GM21717 (cell line): ENCODE measurements at regions not wholly inside any gene's neighbourhood (a gene's known extent, or its start where the extent isn't known, plus 50 kb on each side); places are given as distances from the start of the nearest gene placed in this dataset.
"Not testable (repeated sequence)": the region's sequence is repeated elsewhere in the genome, so short reads cannot be mapped to it uniquely, and the experiment has no call there.

Experiments used
- ATAC-seq: cut with Tn5 transposase; IDR thresholded peaks from one replicate; pipeline ENCODE4 v1.9.1; 2021; ENCODE audit warnings: mild to moderate bottlenecking, moderate library complexity; ENCODE audit not compliant: unreplicated experiment

GRCh38 chr12:73185403-73185802 lies 913.2 kb downstream of the TRHDE start:
- no peak for ATAC-seq

DNA sequence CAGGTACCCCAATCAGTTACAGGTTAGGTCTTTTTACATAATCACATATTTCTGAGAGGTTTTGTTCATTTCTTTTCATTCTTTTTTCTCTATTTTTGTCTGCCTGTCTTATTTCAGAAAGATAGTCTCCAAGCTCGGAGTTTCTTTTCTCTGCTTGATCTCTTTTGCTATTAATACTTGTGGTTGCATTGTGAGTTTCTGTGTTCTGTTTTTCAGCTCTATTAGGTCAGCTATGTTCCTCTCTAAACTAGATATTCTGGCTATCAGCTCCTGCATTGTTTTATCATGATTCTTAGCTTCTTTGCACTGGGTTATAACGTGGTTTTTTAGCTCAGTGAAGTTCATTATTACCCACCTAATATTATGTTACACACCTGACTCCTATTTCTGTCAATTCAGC lies 914.1 kb downstream of the TRHDE start:
- ATAC-seq: no peak

DNA sequence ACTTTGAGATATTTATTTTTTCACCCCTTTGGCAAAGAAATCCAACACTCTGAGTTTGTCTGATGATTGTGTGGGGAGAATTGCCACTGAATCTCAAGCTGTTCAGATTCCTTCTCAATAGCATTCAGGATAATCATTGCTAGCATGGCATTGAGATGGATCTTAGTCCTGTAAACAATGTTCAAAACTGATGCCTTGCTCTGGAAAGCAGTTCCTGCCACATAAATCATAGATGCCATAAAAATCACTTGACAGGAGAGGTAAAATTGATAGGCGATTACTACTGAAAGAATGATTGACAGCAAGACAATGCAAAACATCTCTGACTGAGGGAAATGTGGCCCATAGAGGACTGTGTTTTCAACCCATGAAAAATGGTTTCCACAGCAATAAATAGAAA lies 915.6 kb downstream of the TRHDE start:
- ATAC-seq: no peak

GRCh38 chr12:73210548-73211204 lies 938.5 kb downstream of the TRHDE start:
- no peak for ATAC-seq

DNA sequence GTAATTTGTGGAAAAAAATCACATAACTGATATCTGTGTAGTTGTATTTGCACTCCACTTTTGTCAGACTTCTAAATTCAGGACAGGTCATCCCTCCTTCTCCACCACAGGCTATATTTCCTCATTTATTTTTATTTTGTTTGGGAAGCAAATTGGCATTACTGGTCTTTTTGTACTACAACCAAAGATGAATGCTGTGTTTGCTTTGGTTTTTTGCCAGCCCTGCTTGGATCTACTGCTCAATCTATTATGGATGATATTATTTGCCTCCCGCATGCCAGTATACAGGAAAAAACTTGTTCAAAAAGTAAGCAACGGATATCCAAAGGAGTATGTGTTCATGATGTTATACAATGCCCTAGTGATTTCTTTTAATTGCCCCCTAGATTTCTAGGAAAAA lies 948.8 kb downstream of the TRHDE start:
- ATAC-seq: no peak

DNA sequence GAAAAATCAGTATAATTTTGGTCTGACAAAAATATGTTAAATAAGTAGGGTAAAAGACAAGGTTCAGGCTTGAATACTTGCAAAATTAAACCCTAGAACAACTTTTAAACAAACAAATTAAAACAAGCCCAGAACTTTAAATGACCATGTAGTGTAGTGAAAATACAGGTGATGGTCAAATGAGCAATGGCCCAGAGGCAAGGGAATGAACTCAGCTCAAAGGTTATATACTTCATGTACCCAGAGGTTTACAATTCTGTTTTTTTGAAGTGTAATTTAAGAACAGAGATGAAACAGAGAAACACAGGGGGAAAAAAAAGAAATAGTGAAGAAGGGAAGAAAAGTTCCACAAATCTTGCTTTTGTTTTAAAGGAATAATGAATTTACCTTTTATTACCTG lies 949.2 kb downstream of the TRHDE start:
- ATAC-seq: no peak

DNA sequence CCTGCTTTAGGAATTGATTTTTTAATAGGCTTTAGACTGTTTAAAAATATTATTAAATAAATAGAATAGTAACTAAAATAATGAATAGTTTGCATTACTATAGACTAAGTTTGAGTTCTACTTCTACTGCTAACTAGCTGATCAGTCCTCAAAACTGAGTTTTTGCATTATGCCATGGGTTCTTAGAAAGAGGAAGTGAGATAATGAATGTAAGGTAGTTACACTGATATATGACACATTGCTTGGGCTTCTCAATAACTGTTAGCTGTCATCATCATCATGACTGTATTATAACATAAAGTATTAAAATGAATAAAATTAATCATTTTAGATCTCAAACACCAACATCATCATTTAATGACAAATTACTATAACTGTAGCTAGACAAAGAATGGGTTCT lies 949.7 kb downstream of the TRHDE start:
- no peak for ATAC-seq

DNA sequence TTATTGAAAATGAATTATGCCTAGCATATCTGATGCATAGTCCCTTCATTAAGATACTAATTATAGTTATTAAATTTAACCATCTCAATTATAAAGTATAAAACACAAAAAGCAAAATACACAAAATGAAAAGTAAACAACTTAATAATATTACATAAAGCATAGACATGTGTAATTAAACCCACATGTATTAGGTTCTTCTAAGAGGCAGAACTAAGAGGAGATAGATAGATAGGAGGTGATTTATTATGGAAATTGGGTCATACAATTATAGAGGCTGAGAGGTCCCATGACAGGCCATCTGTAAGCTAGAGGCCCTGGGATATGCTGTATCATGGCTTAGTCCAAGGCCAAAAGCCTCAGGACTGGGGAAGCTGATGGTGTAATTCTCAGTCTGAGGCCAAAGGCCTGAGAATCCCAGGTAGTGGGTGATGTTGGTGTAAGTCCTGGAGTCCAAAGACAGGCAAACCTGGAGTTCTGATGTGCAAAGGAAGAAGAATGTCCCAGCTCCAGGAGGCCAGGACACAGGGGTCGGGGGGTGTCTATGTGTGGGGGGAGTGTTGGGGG lies 953.3 kb downstream of the TRHDE start:
- no peak for ATAC-seq

- no peak for ATAC-seq
Measured at GRCh38 chr12:73225941-73226340, 953.8 kb downstream of the TRHDE start.

GRCh38 chr12:73226593-73226992 lies 954.4 kb downstream of the TRHDE start:
- ATAC-seq: no peak

- ATAC-seq: not testable (repeated sequence)
Measured at GRCh38 chr12:73228828-73229227, 956.7 kb downstream of the TRHDE start.

GRCh38 chr12:73235387-73235786 lies 963.2 kb downstream of the TRHDE start:
- no peak for ATAC-seq

- no peak for ATAC-seq
Measured at GRCh38 chr12:73240110-73240509, 967.9 kb downstream of the TRHDE start.

DNA sequence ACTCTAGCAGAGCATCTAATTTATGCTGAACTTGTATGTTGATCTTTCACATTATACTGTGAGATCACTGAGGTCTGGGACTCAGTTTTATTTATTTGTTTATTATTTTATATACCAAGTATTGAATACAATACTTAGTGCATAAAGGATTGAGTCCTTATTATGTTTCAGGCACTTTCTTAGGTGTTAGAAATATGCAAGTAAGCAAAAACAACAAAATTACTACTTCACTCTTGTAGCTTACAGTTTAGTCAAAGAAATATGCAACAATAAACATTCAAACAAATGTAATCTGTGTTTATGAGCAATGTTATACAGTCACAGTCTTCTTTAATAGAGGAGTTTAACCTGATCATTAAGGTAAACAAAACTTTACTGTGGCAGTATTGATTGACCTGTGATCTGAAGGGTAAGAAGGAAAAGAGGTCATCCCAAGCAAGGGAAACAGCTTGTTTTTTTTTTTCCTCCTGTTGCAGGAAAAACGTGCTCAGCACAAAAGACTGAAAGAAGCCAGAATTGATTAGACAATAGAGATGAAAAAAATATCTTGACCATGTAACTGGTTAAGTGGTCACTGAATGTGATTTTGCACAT lies 990.7 kb downstream of the TRHDE start:
- ATAC-seq: no peak

DNA sequence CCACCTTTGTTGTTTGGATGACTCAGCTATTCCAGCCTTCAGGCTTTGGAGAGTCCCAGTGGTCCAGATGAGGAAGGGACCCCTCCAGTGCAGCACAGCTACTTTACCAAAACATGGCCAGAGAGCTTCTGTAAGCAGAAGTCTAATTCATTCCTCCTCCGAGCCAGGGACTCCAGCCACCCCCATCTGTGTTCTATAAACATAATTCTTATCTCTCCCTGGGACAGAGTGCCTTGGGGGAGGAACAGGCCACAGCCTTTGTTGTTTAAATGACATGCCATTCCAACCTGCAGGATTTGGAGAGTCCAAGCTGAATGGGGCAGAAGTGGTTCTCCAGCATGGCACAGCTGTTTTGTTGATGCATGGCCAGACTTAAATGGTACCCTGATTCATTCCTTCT lies 994.0 kb downstream of the TRHDE start:
- no peak for ATAC-seq

GRCh38 chr12:73274976-73275375 lies 1002.8 kb downstream of the TRHDE start:
- ATAC-seq: no peak

- ATAC-seq: no peak
Measured at GRCh38 chr12:73277971-73278370, 1005.8 kb downstream of the TRHDE start.

- ATAC-seq: no peak
Measured at GRCh38 chr12:73301530-73301929, 1029.4 kb downstream of the TRHDE start.

- no peak for ATAC-seq
Measured at GRCh38 chr12:73307260-73307659, 1035.1 kb downstream of the TRHDE start.

- ATAC-seq: no peak
Measured at GRCh38 chr12:73308079-73308478, 1035.9 kb downstream of the TRHDE start.

DNA sequence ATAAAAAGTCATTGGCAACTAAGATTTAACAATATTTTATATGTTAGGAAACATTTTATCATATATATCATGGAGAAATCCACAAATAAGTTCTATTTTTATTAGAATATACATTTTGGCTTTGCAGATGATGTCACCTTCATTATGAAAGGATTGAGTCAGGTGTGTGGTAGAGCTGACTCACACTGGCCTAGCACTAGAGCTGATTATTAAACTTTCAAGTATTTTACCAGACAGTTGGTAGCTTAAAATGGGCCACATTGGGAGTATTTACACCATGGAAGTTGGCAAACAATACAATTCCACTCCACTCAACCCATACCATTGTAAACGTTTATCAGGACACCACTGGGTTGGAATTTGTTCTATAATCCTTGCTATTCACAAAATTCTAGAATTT lies 1036.6 kb downstream of the TRHDE start:
- no peak for ATAC-seq

- no peak for ATAC-seq
Measured at GRCh38 chr12:73321319-73321718, 1049.1 kb downstream of the TRHDE start.

GRCh38 chr12:73321776-73322175 lies 1049.6 kb downstream of the TRHDE start:
- ATAC-seq: no peak
